ENCODE measurements at regions not wholly inside any gene's neighbourhood (a gene's known extent, or its start where the extent isn't known, plus 50 kb on each side); places are given as distances from the start of the nearest gene placed in this dataset.

DNA sequence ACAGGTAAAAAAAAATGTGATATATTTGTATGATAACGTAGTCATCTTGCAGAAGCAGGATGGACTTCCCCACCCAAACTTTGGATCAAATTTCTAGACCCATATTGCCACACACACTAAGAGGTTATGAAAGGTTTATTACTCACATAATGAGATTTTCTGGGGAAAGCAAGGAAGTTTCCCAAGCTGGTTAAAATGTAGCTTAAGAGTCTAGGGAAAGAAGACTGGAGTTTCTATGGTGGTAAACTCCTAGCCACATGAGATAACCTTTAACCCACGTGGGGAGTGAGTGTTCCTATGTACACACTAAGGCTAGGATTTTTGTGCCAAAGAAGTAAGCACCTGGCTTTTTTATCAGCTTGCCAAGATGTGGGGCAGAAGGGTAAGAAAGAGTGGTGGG lies 335.7 kb upstream of the UBE2E3 start:
- Histone ChIP-seq H3K27me3 (ENCODE audit: low read length) (no peaks in the 10 kb centered on the region), H3K9ac (ENCODE audit: low read length) (no peak overlapping the region), H3K4me2 (ENCODE audit: low read depth, low read length, poor library complexity, severe bottlenecking) (no peak overlapping the region), H3K9me2 (replicated peaks; ENCODE audit: insufficient read depth, low read length) (no peaks in the 10 kb centered on the region), H4K20me1 (ENCODE audit: low read depth, low read length) (no peaks in the 10 kb centered on the region), H3K79me2 (ENCODE audit: insufficient read depth, low read length) (no peaks in the 10 kb centered on the region), H3F3A (ENCODE audit: insufficient read depth) (no peaks in the 10 kb centered on the region), H3K9me3 (ENCODE audit: insufficient read depth, low read length) (no peaks in the 10 kb centered on the region), H3K4me3 (ENCODE audit: insufficient read depth, low read length, poor library complexity, severe bottlenecking) (no peak overlapping the region), H3K36me3 (ENCODE audit: low read length) (no peaks in the 10 kb centered on the region), H2AFZ (ENCODE audit: low read depth, low read length, severe bottlenecking) (no peak overlapping the region), H3K27ac (ENCODE audit: low read depth, low read length) (no peak overlapping the region)
- TF ChIP-seq, protein P1, sequence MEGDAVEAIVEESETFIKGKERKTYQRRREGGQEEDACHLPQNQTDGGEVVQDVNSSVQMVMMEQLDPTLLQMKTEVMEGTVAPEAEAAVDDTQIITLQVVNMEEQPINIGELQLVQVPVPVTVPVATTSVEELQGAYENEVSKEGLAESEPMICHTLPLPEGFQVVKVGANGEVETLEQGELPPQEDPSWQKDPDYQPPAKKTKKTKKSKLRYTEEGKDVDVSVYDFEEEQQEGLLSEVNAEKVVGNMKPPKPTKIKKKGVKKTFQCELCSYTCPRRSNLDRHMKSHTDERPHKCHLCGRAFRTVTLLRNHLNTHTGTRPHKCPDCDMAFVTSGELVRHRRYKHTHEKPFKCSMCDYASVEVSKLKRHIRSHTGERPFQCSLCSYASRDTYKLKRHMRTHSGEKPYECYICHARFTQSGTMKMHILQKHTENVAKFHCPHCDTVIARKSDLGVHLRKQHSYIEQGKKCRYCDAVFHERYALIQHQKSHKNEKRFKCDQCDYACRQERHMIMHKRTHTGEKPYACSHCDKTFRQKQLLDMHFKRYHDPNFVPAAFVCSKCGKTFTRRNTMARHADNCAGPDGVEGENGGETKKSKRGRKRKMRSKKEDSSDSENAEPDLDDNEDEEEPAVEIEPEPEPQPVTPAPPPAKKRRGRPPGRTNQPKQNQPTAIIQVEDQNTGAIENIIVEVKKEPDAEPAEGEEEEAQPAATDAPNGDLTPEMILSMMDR (IDR thresholded peaks at IDR 0.05; ENCODE audit: insufficient read depth, low read length, poor library complexity, severe bottlenecking), result no peak
- no peak for TF ChIP-seq EZH2phosphoT487 (conservative IDR thresholded peaks at IDR 0.05; ENCODE audit: low read length)

- no peaks in the 10 kb centered on the region for H3K27me3 ChIP-seq (ENCODE audit: low read length)
- H3F3A ChIP-seq (ENCODE audit: insufficient read depth), result no peaks in the 10 kb centered on the region
- H2AFZ ChIP-seq (ENCODE audit: low read depth, low read length, severe bottlenecking), result no peak overlapping the region
- H3K9me2 ChIP-seq (replicated peaks; ENCODE audit: insufficient read depth, low read length), result no peaks in the 10 kb centered on the region
- H3K4me3 ChIP-seq (ENCODE audit: insufficient read depth, low read length, poor library complexity, severe bottlenecking), result no peak overlapping the region
- H3K9me3 ChIP-seq (ENCODE audit: insufficient read depth, low read length), result no peaks in the 10 kb centered on the region
- no peak for TF ChIP-seq EZH2phosphoT487 (conservative IDR thresholded peaks at IDR 0.05; ENCODE audit: low read length)
- TF ChIP-seq, protein P1 (IDR thresholded peaks at IDR 0.05; ENCODE audit: insufficient read depth, low read length, poor library complexity, severe bottlenecking), result no peak
- H3K79me2 ChIP-seq (ENCODE audit: insufficient read depth, low read length), result no peaks in the 10 kb centered on the region
- H4K20me1 ChIP-seq (ENCODE audit: low read depth, low read length), result no peaks in the 10 kb centered on the region
- H3K4me2 ChIP-seq (ENCODE audit: low read depth, low read length, poor library complexity, severe bottlenecking), result no peak overlapping the region
- no peak overlapping the region for H3K27ac ChIP-seq (ENCODE audit: low read depth, low read length)
- no peaks in the 10 kb centered on the region for H3K36me3 ChIP-seq (ENCODE audit: low read length)
- no peak overlapping the region for H3K9ac ChIP-seq (ENCODE audit: low read length)
These were observed 349.6 kb upstream of the UBE2E3 start for GRCh38 chr2:180630756-180631155.

GRCh38 chr2:180625006-180625844 lies 355.2 kb upstream of the UBE2E3 start:
- H3K9me3 ChIP-seq (ENCODE audit: insufficient read depth, low read length), result no peaks in the 10 kb centered on the region
- no peak for TF ChIP-seq EZH2phosphoT487 (conservative IDR thresholded peaks at IDR 0.05; ENCODE audit: low read length)
- TF ChIP-seq, protein P1 (IDR thresholded peaks at IDR 0.05; ENCODE audit: insufficient read depth, low read length, poor library complexity, severe bottlenecking), result no peak
- H3K4me2 ChIP-seq (ENCODE audit: low read depth, low read length, poor library complexity, severe bottlenecking), result no peak overlapping the region
- no peaks in the 10 kb centered on the region for H3K36me3 ChIP-seq (ENCODE audit: low read length)
- no peaks in the 10 kb centered on the region for H4K20me1 ChIP-seq (ENCODE audit: low read depth, low read length)
- no peak overlapping the region for H3K4me3 ChIP-seq (ENCODE audit: insufficient read depth, low read length, poor library complexity, severe bottlenecking)
- no peaks in the 10 kb centered on the region for H3K9me2 ChIP-seq (replicated peaks; ENCODE audit: insufficient read depth, low read length)
- H3K79me2 ChIP-seq (ENCODE audit: insufficient read depth, low read length), result no peaks in the 10 kb centered on the region
- H3K9ac ChIP-seq (ENCODE audit: low read length), result no peak overlapping the region
- H3K27ac ChIP-seq (ENCODE audit: low read depth, low read length), result no peak overlapping the region
- no peaks in the 10 kb centered on the region for H3K27me3 ChIP-seq (ENCODE audit: low read length)
- no peaks in the 10 kb centered on the region for H3F3A ChIP-seq (ENCODE audit: insufficient read depth)
- H2AFZ ChIP-seq (ENCODE audit: low read depth, low read length, severe bottlenecking), result no peak overlapping the region

All from SU-DHL-6 (cell line).